SK-N-SH (cell line): ENCODE measurements at regions not wholly inside any gene's neighbourhood (a gene's known extent, or its start where the extent isn't known, plus 50 kb on each side); places are given as distances from the start of the nearest gene placed in this dataset.

Source experiments
- CTCF ChIA-PET: fragments of 300-600, 350-600 bp; formaldehyde crosslinking; extraction: SDS; loops from one replicate; lab custom pipeline; 2021; lab: Yijun Ruan, JAX
- POLR2A ChIA-PET: fragments of 350-600 bp; sonication (Branson Sonifier 250); formaldehyde crosslinking; extraction: SDS; loops from one replicate; lab custom pipeline; 2020; ENCODE audit warnings: antibody characterized with exemption, inconsistent platforms; lab: Yijun Ruan, JAX
- DNase-seq: peaks from one replicate; pipeline ENCODE4 v3.0.0; 2012
- H2AFZ ChIP-seq: fragments of 200-600 bp; sonication (generic); 2 replicates; pipeline ENCODE4 v1.8.1; 2016; ENCODE audit warnings: antibody characterized with exemption, mild to moderate bottlenecking, low read depth
- H3F3A ChIP-seq: fragments of 200-600 bp; sonication (generic); replicated peaks from 2 replicates; pipeline ENCODE3; 2016; ENCODE audit warnings: antibody characterized with exemption, mild to moderate bottlenecking; ENCODE audit not compliant: insufficient read depth
- H3K27ac ChIP-seq, 2 experiments: fragments of 200-500 bp in 1 of 2; fragments of 200-600 bp in 1 of 2; sonication (Bioruptor generic) in 1 of 2; sonication (generic), shearing (Covaris generic) in 1 of 2; 2 replicates each; pipeline versions ENCODE4 v1.5.1 to v1.6.1; 2014 to 2016; ENCODE audit warnings: low read depth in 2 of 2, inconsistent platforms in 1 of 2, low read length in 1 of 2, mild to moderate bottlenecking in 1 of 2, mixed read lengths in 1 of 2
- H3K27me3 ChIP-seq: fragments of 200-600 bp; sonication (generic), shearing (Covaris generic); 2 replicates; pipeline ENCODE4 v1.6.1; 2016; ENCODE audit warnings: mixed run types; ENCODE audit not compliant: insufficient read depth
- H3K36me3 ChIP-seq, 2 experiments: fragments of 200-500 bp in 1 of 2; fragments of 200-600 bp in 1 of 2; sonication (Bioruptor generic) in 1 of 2; sonication (generic) in 1 of 2; replicated peaks in 1 of 2; 2 replicates each; pipeline versions ENCODE3 to v1.5.1; 2014 to 2016; ENCODE audit warnings: low read length in 1 of 2, mild to moderate bottlenecking in 1 of 2; ENCODE audit not compliant: insufficient read depth in 2 of 2, control insufficient read depth in 1 of 2
- H3K4me1 ChIP-seq, 2 experiments: fragments of 200-500 bp in 1 of 2; fragments of 200-600 bp in 1 of 2; sonication (Bioruptor generic) in 1 of 2; sonication (generic), shearing (Covaris generic) in 1 of 2; 2 replicates each; pipeline versions ENCODE4 v1.5.1 to v1.6.1; 2014 to 2016; ENCODE audit warnings: low read depth in 1 of 2, low read length in 1 of 2, mixed run types in 1 of 2; ENCODE audit not compliant: insufficient read depth in 2 of 2, control insufficient read depth in 1 of 2
- H3K4me2 ChIP-seq: fragments of 200-600 bp; sonication (generic), shearing (Covaris generic); 2 replicates; pipeline ENCODE4 v1.6.1; 2017; ENCODE audit warnings: mixed run types
- H3K4me3 ChIP-seq, 2 experiments: fragments of 200-500 bp in 1 of 2; fragments of 200-600 bp in 1 of 2; sonication (Bioruptor generic) in 1 of 2; sonication (generic), shearing (Covaris generic) in 1 of 2; 2 replicates each; pipeline versions ENCODE4 v1.5.1 to v1.8.1; 2014 to 2016; ENCODE audit warnings: low read depth in 2 of 2, inconsistent platforms in 1 of 2, low read length in 1 of 2, mild to moderate bottlenecking in 1 of 2, mixed read lengths in 1 of 2, moderate library complexity in 1 of 2
- H3K79me2 ChIP-seq: fragments of 200-600 bp; sonication (generic); 2 replicates; pipeline ENCODE4 v1.8.1; 2017; ENCODE audit warnings: mild to moderate bottlenecking; ENCODE audit not compliant: insufficient read depth
- H3K9ac ChIP-seq: fragments of 200-600 bp; sonication (generic); 2 replicates; pipeline ENCODE4 v1.6.1; 2017; ENCODE audit warnings: mixed run types
- H3K9me2 ChIP-seq: fragments of 200-600 bp; sonication (generic); 2 replicates; pipeline ENCODE4 v1.6.1; 2017; ENCODE audit warnings: mixed run types
- H3K9me3 ChIP-seq: fragments of 200-600 bp; sonication (generic); 2 replicates; pipeline ENCODE4 v1.6.1; 2017; ENCODE audit warnings: mixed run types, mild to moderate bottlenecking, moderate library complexity
- H4K20me1 ChIP-seq: fragments of 200-600 bp; sonication (generic); 2 replicates; pipeline ENCODE4 v1.6.1; 2017; ENCODE audit warnings: mild to moderate bottlenecking, mixed run types; ENCODE audit not compliant: insufficient read depth
- CTCF ChIP-seq: fragments of 200-600 bp; sonication (generic); IDR thresholded peaks from 2 replicates; pipeline ENCODE4 v1.6.1; 2017; ENCODE audit warnings: antibody characterized with exemption, mild to moderate bottlenecking, moderate library complexity
- ELF1 ChIP-seq: IDR thresholded peaks from 2 replicates; pipeline ENCODE4 v1.4.0; 2012
- EP300 ChIP-seq, 2 experiments: IDR thresholded peaks; 2 replicates each; pipeline versions ENCODE4 v1.4.0 to v1.6.1; 2012; ENCODE audit warnings: borderline replicate concordance in 1 of 2, low read depth in 1 of 2, low read length in 1 of 2
- FOXM1 ChIP-seq: IDR thresholded peaks from 2 replicates; pipeline ENCODE4 v1.4.0; 2012; ENCODE audit warnings: low read depth, mild to moderate bottlenecking
- GATA2 ChIP-seq: sonication (generic); formaldehyde crosslinking; IDR thresholded peaks from 2 replicates; pipeline ENCODE4 v1.5.0; 2020; ENCODE audit warnings: mild to moderate bottlenecking, missing genetic modification reagents
- JUND ChIP-seq: IDR thresholded peaks from 2 replicates; pipeline ENCODE4 v1.4.0; 2012
- NRF1 ChIP-seq: IDR thresholded peaks from 2 replicates; pipeline ENCODE4 v1.6.1; 2012; ENCODE audit warnings: low read depth, mild to moderate bottlenecking, low read length
- RCOR1 ChIP-seq: fragments of 150-350 bp; IDR thresholded peaks from 2 replicates; pipeline ENCODE4 v1.6.1; 2017; ENCODE audit warnings: antibody characterized with exemption, low read length
- SMC3 ChIP-seq: IDR thresholded peaks from 2 replicates; pipeline ENCODE4 v1.6.1; 2012; ENCODE audit warnings: low read depth, low read length, improper control_type of control experiment
- TAF1 ChIP-seq: IDR thresholded peaks from 2 replicates; pipeline ENCODE4 v1.6.1; 2012; ENCODE audit warnings: low read depth, mild to moderate bottlenecking, low read length, moderate library complexity, borderline replicate concordance
- TEAD4 ChIP-seq: IDR thresholded peaks from 2 replicates; pipeline ENCODE4 v1.4.0; 2012; ENCODE audit warnings: mild to moderate bottlenecking, borderline replicate concordance; ENCODE audit not compliant: insufficient read depth
- USF1 ChIP-seq: IDR thresholded peaks from 2 replicates; pipeline ENCODE4 v1.4.0; 2012; ENCODE audit warnings: low read depth, borderline replicate concordance
- USF2 ChIP-seq: fragments of 150-350 bp; IDR thresholded peaks from 2 replicates; pipeline ENCODE4 v1.6.1; 2017; ENCODE audit warnings: antibody characterized with exemption, low read length, low read depth, borderline replicate concordance
- YY1 ChIP-seq: IDR thresholded peaks from 2 replicates; pipeline ENCODE4 v1.4.0; 2012; ENCODE audit warnings: low read depth, mild to moderate bottlenecking
- WGBS: methylation state at CpG from one replicate; pipeline ENCODE4 v1.1.6; 2017; ENCODE audit warnings: low lambda C conversion rate; 5-methylcytosine and 5-hydroxymethylcytosine counted together

- no peak for TF ChIP-seq TAF1
- TF ChIP-seq, all 33 proteins: peak for 0
Measured at GRCh38 chrX:100207331-100208024, 202.6 kb downstream of the PCDH19 start (continued).

GRCh38 chrX:100204534-100204933 lies 205.5 kb downstream of the PCDH19 start:
- no peaks in the 10 kb centered on the region for H3K27me3 ChIP-seq
- no peaks in the 10 kb centered on the region for H3K79me2 ChIP-seq
- no peak overlapping the region for H2AFZ ChIP-seq
- H3K9ac ChIP-seq, result no peak overlapping the region
- H3K27ac ChIP-seq, result no peak overlapping the region
- no peaks in the 10 kb centered on the region for H3K4me1 ChIP-seq
- H3K9me3 ChIP-seq, result no peaks in the 10 kb centered on the region
- no peak overlapping the region for H3K4me2 ChIP-seq
- H3F3A ChIP-seq, result no peaks in the 10 kb centered on the region
- H4K20me1 ChIP-seq, result no peaks in the 10 kb centered on the region
- no peak for TF ChIP-seq NRF1
- WGBS, result 0% methylated on average over 1 of the region's 1 CpG
- no peak overlapping the region for H3K4me3 ChIP-seq
- H3K36me3 ChIP-seq, result no peaks in the 10 kb centered on the region
- CTCF ChIA-PET, result no interaction called here
- no peak for DNase-seq
- H3K9me2 ChIP-seq, result no peaks in the 10 kb centered on the region
- POLR2A ChIA-PET, result no interaction called here

GRCh38 chrX:100194082-100194775 lies 215.8 kb downstream of the PCDH19 start:
- no peak for DNase-seq
- TF ChIP-seq GATA2 (CRISPR knock-in tag) (no peak), USF2 (no peak), TEAD4 (no peak), EP300 (IDR thresholded peaks at IDR 0.05; ENCODE audit: borderline replicate concordance in 1 of 2, low read depth in 1 of 2, low read length in 1 of 2) (no peak), YY1 (no peak), JUND (no peak), USF1 (no peak), SMC3 (no peak), RCOR1 (no peak), CTCF (no peak), FOXM1 (no peak), ELF1 (no peak)
- no peaks in the 10 kb centered on the region for H3K79me2 ChIP-seq
- no peak overlapping the region for H3K4me2 ChIP-seq
- no peaks in the 10 kb centered on the region for H3K9me3 ChIP-seq
- H3K9ac ChIP-seq, result no peak overlapping the region
- WGBS, result 0% methylated on average over 2 of the region's 2 CpGs
- ChIA-PET POLR2A (no interaction called here), CTCF (no interaction called here)
- no peaks in the 10 kb centered on the region for H4K20me1 ChIP-seq
- H3K27me3 ChIP-seq, result no peaks in the 10 kb centered on the region; the same call in 1 of the 2 replicates
- no peaks in the 10 kb centered on the region for H3F3A ChIP-seq
- H3K9me2 ChIP-seq, result no peaks in the 10 kb centered on the region
- no peak overlapping the region for H2AFZ ChIP-seq
- H3K4me3 ChIP-seq, result no peak overlapping the region
- H3K4me1 ChIP-seq, result no peaks in the 10 kb centered on the region
- H3K36me3 ChIP-seq, result no peaks in the 10 kb centered on the region
- no peak overlapping the region for H3K27ac ChIP-seq
